CD14-positive monocyte (primary cell): ENCODE measurements at regions not wholly inside any gene's neighbourhood (a gene's known extent, or its start where the extent isn't known, plus 50 kb on each side); places are given as distances from the start of the nearest gene placed in this dataset.

Source experiments
- DNase-seq, 3 donors: peaks; one replicate each; pipeline ENCODE4 v3.0.0-alpha.2; 2011 to 2022
- H2AFZ ChIP-seq: 2 replicates; pipeline ENCODE4 v1.6.0; 2012; ENCODE audit warnings: mild to moderate bottlenecking, low read depth, low read length, inconsistent platforms; ENCODE audit not compliant: insufficient read depth, poor library complexity, severe bottlenecking
- H3K27ac ChIP-seq, 2 donors: 1 replicate in 1 of 2; 2 replicates in 1 of 2; pipeline ENCODE4 v1.5.1; 2012 to 2013; ENCODE audit warnings: low read length in 2 of 2, control low read depth in 1 of 2, inconsistent platforms in 1 of 2, low read depth in 1 of 2, mild to moderate bottlenecking in 1 of 2
- H3K27me3 ChIP-seq, 2 donors: one replicate each; pipeline versions ENCODE4 v1.6.0 to v1.6.1; 2011 to 2013; ENCODE audit warnings: low read length in 2 of 2; ENCODE audit not compliant: control insufficient read depth in 2 of 2, insufficient read depth in 2 of 2
- H3K36me3 ChIP-seq, 2 donors: replicated peaks in 1 of 2; 1 replicate in 1 of 2; 2 replicates in 1 of 2; pipeline versions ENCODE4 v1.5.1 to v1.6.1; 2012 to 2013; ENCODE audit warnings: low read length in 2 of 2, control low read depth in 1 of 2, inconsistent platforms in 1 of 2, mild to moderate bottlenecking in 1 of 2; ENCODE audit not compliant: insufficient read depth in 2 of 2, control insufficient read depth in 1 of 2
- H3K4me1 ChIP-seq, 2 donors: 1 replicate in 1 of 2; 2 replicates in 1 of 2; pipeline versions ENCODE4 v1.5.1 to v1.6.1; 2012 to 2013; ENCODE audit warnings: low read length in 2 of 2, control low read depth in 1 of 2, inconsistent platforms in 1 of 2, mild to moderate bottlenecking in 1 of 2, moderate library complexity in 1 of 2; ENCODE audit not compliant: insufficient read depth in 2 of 2, control insufficient read depth in 1 of 2
- H3K4me2 ChIP-seq: replicated peaks from 2 replicates; pipeline ENCODE3; 2012; ENCODE audit warnings: low read length, moderate library complexity, mild to moderate bottlenecking; ENCODE audit not compliant: poor library complexity, severe bottlenecking; ENCODE audit errors: extremely low read depth
- H3K4me3 ChIP-seq, 3 experiments: fragments of 200-600 bp in 1 of 3; sonication (generic) in 1 of 3; replicated peaks in 1 of 3; 1 replicate in 2 of 3; 2 replicates in 1 of 3; pipeline ENCODE4 v1.5.1; 2011 to 2013; ENCODE audit warnings: low read length in 3 of 3, mild to moderate bottlenecking in 3 of 3, control low read depth in 2 of 3, low read depth in 2 of 3, inconsistent platforms in 1 of 3, moderate library complexity in 1 of 3
- H3K79me2 ChIP-seq: 2 replicates; pipeline ENCODE4 v1.6.0; 2012; ENCODE audit warnings: mild to moderate bottlenecking, control low read depth, inconsistent platforms, low read length, moderate library complexity; ENCODE audit not compliant: insufficient read depth
- H3K9ac ChIP-seq: 2 replicates; pipeline ENCODE4 v1.6.0; 2017; ENCODE audit warnings: low read length, mild to moderate bottlenecking; ENCODE audit not compliant: insufficient read depth, poor library complexity, severe bottlenecking
- H3K9me3 ChIP-seq, 2 donors: replicated peaks in 1 of 2; 1 replicate in 1 of 2; 2 replicates in 1 of 2; pipeline versions ENCODE4 v1.5.1 to v1.6.1; 2012 to 2013; ENCODE audit warnings: low read length in 2 of 2, control low read depth in 1 of 2; ENCODE audit not compliant: control insufficient read depth in 1 of 2, insufficient read depth in 1 of 2
- H4K20me1 ChIP-seq: 2 replicates; pipeline ENCODE4 v1.6.0; 2012; ENCODE audit warnings: mild to moderate bottlenecking, low read length, control low read depth, moderate library complexity; ENCODE audit not compliant: insufficient read depth
- H3K27ac Mint-ChIP-seq, 7 donors: one replicate each; pipeline ENCODE4 v1.8.0; 2020; ENCODE audit warnings: mild to moderate bottlenecking in 7 of 7, mixed read lengths in 7 of 7, moderate library complexity in 6 of 7, inconsistent platforms in 2 of 7
- H3K27me3 Mint-ChIP-seq, 3 donors: one replicate each; pipeline ENCODE4 v1.8.0; 2021 to 2022; ENCODE audit warnings: low read depth in 3 of 3, mild to moderate bottlenecking in 3 of 3, mixed read lengths in 3 of 3, moderate library complexity in 3 of 3, inconsistent platforms in 1 of 3
- H3K36me3 Mint-ChIP-seq, 2 donors: one replicate each; pipeline ENCODE4 v1.8.0; 2020; ENCODE audit warnings: mixed read lengths in 2 of 2, inconsistent platforms in 1 of 2, mild to moderate bottlenecking in 1 of 2
- H3K4me1 Mint-ChIP-seq: one replicate; pipeline ENCODE4 v1.8.0; 2020; ENCODE audit warnings: mild to moderate bottlenecking, mixed read lengths
- H3K4me3 Mint-ChIP-seq, 2 donors: one replicate each; pipeline ENCODE4 v1.8.0; 2020; ENCODE audit warnings: mild to moderate bottlenecking in 2 of 2, mixed read lengths in 2 of 2, moderate library complexity in 1 of 2
- H3K9me3 Mint-ChIP-seq, 7 donors: one replicate each; pipeline ENCODE4 v1.8.0; 2020 to 2022; ENCODE audit warnings: mixed read lengths in 7 of 7, mild to moderate bottlenecking in 6 of 7, moderate library complexity in 6 of 7, inconsistent platforms in 2 of 7
- CTCF ChIP-seq: fragments of 200-600 bp; IDR thresholded peaks from one replicate; pipeline ENCODE4 v1.8.0; 2022; ENCODE audit warnings: antibody characterized with exemption, mild to moderate bottlenecking
- WGBS: methylation state at CpG from one replicate; pipeline ENCODE4 v1.1.5; 2013; ENCODE audit warnings: missing lambda C conversion rate; ENCODE audit not compliant: insufficient coverage; 5-methylcytosine and 5-hydroxymethylcytosine counted together
- intact Hi-C, 2 donors: fragments of 100-400 bp; cut with micrococcal nuclease; formaldehyde crosslinking; loops; one replicate each; pipeline versions ENCODE4 v1.15.0 to v1.15.1; 2023

- Histone ChIP-seq H3K27ac (no peak overlapping the region), H3K9me3 (no peaks in the 10 kb centered on the region), H3K79me2 (no peaks in the 10 kb centered on the region), H3K36me3 (no peaks in the 10 kb centered on the region), H3K9ac (no peak overlapping the region), H3K27me3 (no peaks in the 10 kb centered on the region), H3K4me3 (no peak overlapping the region), H2AFZ (no peak overlapping the region), H3K4me2 (no peak overlapping the region), H4K20me1 (no peaks in the 10 kb centered on the region), H3K4me1 (no peaks in the 10 kb centered on the region)
- DNase-seq = no peak
- WGBS = no CpG with 5 or more reads among the region's 3 CpGs
- Mint-ChIP-seq H3K4me3 (no peak overlapping the region), H3K9me3 (peaks cover 0 to 2% (median 0%) of the 10 kb centered on the region in 7 donors), H3K27me3 (no peaks in the 10 kb centered on the region), H3K36me3 (no peaks in the 10 kb centered on the region), H3K27ac (no peak overlapping the region), H3K4me1 (no peaks in the 10 kb centered on the region)
- TF ChIP-seq CTCF = no peak
- intact Hi-C loops = no loop called here
Observed at GRCh38 chr1:74822851-74823401, 90.0 kb downstream of the TYW3 start.

- Histone ChIP-seq H3K9ac (no peak overlapping the region), H3K27me3 (no peaks in the 10 kb centered on the region), H3K79me2 (no peaks in the 10 kb centered on the region), H3K4me1 (no peaks in the 10 kb centered on the region), H2AFZ (no peak overlapping the region), H4K20me1 (no peaks in the 10 kb centered on the region), H3K4me2 (no peak overlapping the region), H3K9me3 (no peaks in the 10 kb centered on the region), H3K27ac (no peak overlapping the region), H3K36me3 (no peaks in the 10 kb centered on the region), H3K4me3 (no peak overlapping the region)
- WGBS = no CpG with 5 or more reads among the region's 4 CpGs
- no peak for TF ChIP-seq CTCF
- DNase-seq = no peak
- no peaks in the 10 kb centered on the region for H3K27me3 Mint-ChIP-seq
- H3K4me3 Mint-ChIP-seq = no peak overlapping the region
- H3K4me1 Mint-ChIP-seq = no peaks in the 10 kb centered on the region
- intact Hi-C loops = no loop called here
- no peaks in the 10 kb centered on the region for H3K36me3 Mint-ChIP-seq
- no peak overlapping the region for H3K27ac Mint-ChIP-seq
- H3K9me3 Mint-ChIP-seq = no peaks in the 10 kb centered on the region
Observed at GRCh38 chr1:74824497-74825107, 91.7 kb downstream of the TYW3 start.
